OCI-LY1 (cell line): ENCODE measurements at regions not wholly inside any gene's neighbourhood (a gene's known extent, or its start where the extent isn't known, plus 50 kb on each side); places are given as distances from the start of the nearest gene placed in this dataset.

Experiments used
- H2AFZ ChIP-seq: fragments of 200-600 bp; sonication (generic), shearing (Covaris generic); 2 replicates; pipeline ENCODE4 v1.6.0; 2014; ENCODE audit warnings: antibody characterized with exemption, mild to moderate bottlenecking, low read length
- H3F3A ChIP-seq: fragments of 200-600 bp; sonication (generic), shearing (Covaris generic); 2 replicates; pipeline ENCODE4 v1.6.0; 2014; ENCODE audit warnings: mild to moderate bottlenecking, antibody characterized with exemption, low read length, moderate library complexity; ENCODE audit not compliant: insufficient read depth
- H3K27ac ChIP-seq: fragments of 200-600 bp; sonication (generic); 2 replicates; pipeline ENCODE4 v1.5.1; 2014; ENCODE audit warnings: low read length, mixed run types, mild to moderate bottlenecking, low read depth; ENCODE audit not compliant: poor library complexity, severe bottlenecking
- H3K27me3 ChIP-seq: fragments of 200-600 bp; sonication (generic); 2 replicates; pipeline ENCODE4 v1.6.0; 2014; ENCODE audit warnings: antibody characterized with exemption, mild to moderate bottlenecking, low read length, moderate library complexity; ENCODE audit not compliant: insufficient read depth
- H3K36me3 ChIP-seq: fragments of 200-600 bp; sonication (generic); 2 replicates; pipeline ENCODE4 v1.6.1; 2014; ENCODE audit warnings: mild to moderate bottlenecking, antibody characterized with exemption, low read length, moderate library complexity, mixed read lengths; ENCODE audit not compliant: insufficient read depth
- H3K4me1 ChIP-seq: fragments of 200-600 bp; sonication (generic); 2 replicates; pipeline ENCODE4 v1.5.1; 2014; ENCODE audit warnings: mild to moderate bottlenecking, low read length, moderate library complexity; ENCODE audit not compliant: insufficient read depth, severe bottlenecking
- H3K4me2 ChIP-seq: fragments of 200-600 bp; sonication (generic), shearing (Covaris generic); 2 replicates; pipeline ENCODE4 v1.6.1; 2014; ENCODE audit warnings: low read length
- H3K4me3 ChIP-seq: fragments of 200-600 bp; sonication (generic); 2 replicates; pipeline ENCODE4 v1.5.1; 2014; ENCODE audit warnings: low read length, low read depth, mild to moderate bottlenecking, mixed read lengths; ENCODE audit not compliant: poor library complexity, severe bottlenecking
- H3K79me2 ChIP-seq: fragments of 200-600 bp; shearing (Covaris generic); 2 replicates; pipeline ENCODE4 v1.6.1; 2016; ENCODE audit warnings: mixed run types, low read length, mixed read lengths; ENCODE audit not compliant: insufficient read depth
- H3K9ac ChIP-seq: fragments of 200-600 bp; sonication (generic), shearing (Covaris generic); 2 replicates; pipeline ENCODE4 v1.6.1; 2014; ENCODE audit warnings: mild to moderate bottlenecking, low read length, mixed read lengths
- H3K9me2 ChIP-seq: fragments of 200-600 bp; sonication (generic), shearing (Covaris generic); 2 replicates; pipeline ENCODE4 v1.6.1; 2014; ENCODE audit warnings: low read depth, mild to moderate bottlenecking, low read length, mixed read lengths
- H3K9me3 ChIP-seq: fragments of 200-600 bp; shearing (Covaris generic); 2 replicates; pipeline ENCODE4 v1.6.1; 2014; ENCODE audit warnings: low read length, mixed read lengths
- H4K20me1 ChIP-seq: fragments of 200-600 bp; sonication (generic), shearing (Covaris generic); 2 replicates; pipeline ENCODE4 v1.6.0; 2016; ENCODE audit warnings: mild to moderate bottlenecking, low read length; ENCODE audit not compliant: insufficient read depth
- CTCF ChIP-seq: fragments of 200-600 bp; sonication (generic), shearing (Covaris generic); IDR thresholded peaks from 2 replicates; pipeline ENCODE4 v1.5.1; 2017; ENCODE audit warnings: mild to moderate bottlenecking, antibody characterized with exemption, low read length, moderate library complexity, mixed read lengths
- EZH2 ChIP-seq: fragments of 200-600 bp; sonication (generic), shearing (Covaris generic); IDR thresholded peaks from 2 replicates; pipeline ENCODE4 v1.8.0; 2017; ENCODE audit warnings: borderline replicate concordance, mixed run types, mild to moderate bottlenecking, antibody characterized with exemption, low read length, moderate library complexity, mixed read lengths

DNA sequence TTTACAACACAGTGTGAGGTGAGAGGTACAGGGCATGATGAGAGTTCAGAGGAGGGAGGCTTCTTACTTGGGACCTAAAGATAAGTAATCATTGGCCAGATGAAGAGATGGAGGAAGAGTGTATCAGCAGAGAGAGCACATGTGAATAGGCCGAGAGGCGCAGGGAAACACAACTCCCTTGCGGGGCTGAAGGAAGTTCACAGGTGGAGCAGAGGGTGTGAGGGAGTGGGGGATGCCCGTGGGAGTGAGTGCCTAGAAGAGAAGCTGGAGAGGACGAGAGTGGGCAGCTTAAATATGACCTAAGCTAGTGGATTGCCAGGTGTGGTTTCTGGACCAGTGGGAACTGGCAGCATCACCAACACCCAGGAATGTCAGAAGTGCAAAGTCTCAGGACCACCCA lies 98.2 kb upstream of the TBC1D5 start:
- Histone ChIP-seq H3K9me2 (no peaks in the 10 kb centered on the region), H3K4me1 (no peaks in the 10 kb centered on the region), H3K4me2 (no peak overlapping the region), H2AFZ (no peak overlapping the region), H3K27me3 (no peaks in the 10 kb centered on the region), H3K27ac (no peak overlapping the region), H3K36me3 (no peaks in the 10 kb centered on the region), H3K4me3 (no peak overlapping the region), H3F3A (no peaks in the 10 kb centered on the region), H3K9me3 (no peaks in the 10 kb centered on the region), H3K9ac (no peak overlapping the region), H4K20me1 (no peaks in the 10 kb centered on the region; the same call in 1 of the 2 replicates), H3K79me2 (no peaks in the 10 kb centered on the region)
- TF ChIP-seq EZH2 (no peak), CTCF (no peak)

- H3K36me3 ChIP-seq: no peaks in the 10 kb centered on the region
- H3K9ac ChIP-seq: no peak overlapping the region
- H3K4me2 ChIP-seq: no peak overlapping the region
- no peaks in the 10 kb centered on the region for H3F3A ChIP-seq
- H3K4me1 ChIP-seq: no peaks in the 10 kb centered on the region
- H3K27me3 ChIP-seq: no peaks in the 10 kb centered on the region
- no peak overlapping the region for H3K27ac ChIP-seq
- H2AFZ ChIP-seq: no peak overlapping the region
- H3K9me3 ChIP-seq: no peaks in the 10 kb centered on the region
- H3K79me2 ChIP-seq: no peaks in the 10 kb centered on the region
- no peak overlapping the region for H3K4me3 ChIP-seq
- no peaks in the 10 kb centered on the region for H3K9me2 ChIP-seq
- TF ChIP-seq CTCF (no peak), EZH2 (no peak)
- no peaks in the 10 kb centered on the region; the same call in 1 of the 2 replicates for H4K20me1 ChIP-seq
These were observed 97.7 kb upstream of the TBC1D5 start for GRCh38 chr3:17840126-17840525.

DNA sequence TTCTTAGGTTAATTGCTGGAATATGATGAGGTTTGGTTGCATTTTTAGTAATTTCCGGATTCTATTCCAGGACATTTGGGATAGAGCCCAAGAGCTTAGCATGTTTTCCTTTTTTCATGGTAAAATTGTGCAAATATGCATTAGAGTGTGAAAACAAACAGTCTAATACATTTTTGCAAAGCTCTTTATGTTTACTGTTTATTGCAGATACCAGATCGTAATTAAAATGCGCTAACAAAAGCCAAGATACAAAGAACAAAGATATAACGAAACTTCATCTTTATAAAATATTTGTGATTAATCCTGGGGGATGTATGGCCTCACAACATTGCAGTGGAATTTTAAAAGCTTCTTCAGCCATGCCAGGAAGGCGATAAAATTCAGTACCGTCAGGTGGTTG lies 94.5 kb upstream of the TBC1D5 start:
- no peaks in the 10 kb centered on the region for H3K79me2 ChIP-seq
- no peaks in the 10 kb centered on the region for H3F3A ChIP-seq
- H3K4me2 ChIP-seq: no peak overlapping the region
- no peak overlapping the region for H3K9ac ChIP-seq
- no peaks in the 10 kb centered on the region for H3K9me3 ChIP-seq
- H3K27me3 ChIP-seq: no peaks in the 10 kb centered on the region
- TF ChIP-seq EZH2 (no peak), CTCF (no peak)
- no peaks in the 10 kb centered on the region; the same call in 1 of the 2 replicates for H4K20me1 ChIP-seq
- H3K36me3 ChIP-seq: no peaks in the 10 kb centered on the region
- H3K4me1 ChIP-seq: no peaks in the 10 kb centered on the region
- no peak overlapping the region for H3K4me3 ChIP-seq
- H3K9me2 ChIP-seq: no peaks in the 10 kb centered on the region
- H3K27ac ChIP-seq: no peak overlapping the region
- H2AFZ ChIP-seq: no peak overlapping the region
